D721Med (cell line): ENCODE measurements at regions not wholly inside any gene's neighbourhood (a gene's known extent, or its start where the extent isn't known, plus 50 kb on each side); places are given as distances from the start of the nearest gene placed in this dataset.

Source experiments
- DNase-seq: peaks from one replicate; pipeline ENCODE4 v3.0.0; 2011; ENCODE audit warnings: low spot score; ENCODE audit not compliant: insufficient read length
- FAIRE-seq: peaks from 2 replicates; lab custom pipeline; 2011; peaks lifted over from hg19 to GRCh38; lab: Jason Lieb, UNC
- CTCF ChIP-seq: IDR thresholded peaks from 2 replicates; pipeline ENCODE4 v1.5.1; 2012; ENCODE audit warnings: mild to moderate bottlenecking, control low read depth; ENCODE audit not compliant: insufficient read depth; ENCODE audit errors: missing control alignments

- no peak for DNase-seq
- no peak for FAIRE-seq
- peak; percentile 77 for TF ChIP-seq CTCF
These were observed 725.5 kb upstream of the ARRDC4 start for GRCh38 chr15:97234851-97235610.

GRCh38 chr15:97235611-97235985, 724.9 kb upstream of the ARRDC4 start:
- TF ChIP-seq CTCF: no peak
- no peak for DNase-seq
- no peak for FAIRE-seq

GRCh38 chr15:97236140-97236539, 724.4 kb upstream of the ARRDC4 start:
- TF ChIP-seq CTCF: no peak
- no peak for DNase-seq
- no peak for FAIRE-seq

GRCh38 chr15:97237160-97237559, 723.3 kb upstream of the ARRDC4 start:
- FAIRE-seq (no peak), DNase-seq (no peak)
- TF ChIP-seq CTCF: no peak

GRCh38 chr15:97248376-97248775, 712.1 kb upstream of the ARRDC4 start:
- no peak for DNase-seq
- TF ChIP-seq CTCF: no peak
- FAIRE-seq: no peak

GRCh38 chr15:97259943-97260342, 700.6 kb upstream of the ARRDC4 start:
- no peak for TF ChIP-seq CTCF
- DNase-seq (no peak), FAIRE-seq (no peak)

GRCh38 chr15:97301166-97301565, 659.3 kb upstream of the ARRDC4 start:
- no peak for DNase-seq
- FAIRE-seq: no peak
- TF ChIP-seq CTCF: no peak
